ENCODE measurements at regions not wholly inside any gene's neighbourhood (a gene's known extent, or its start where the extent isn't known, plus 50 kb on each side); places are given as distances from the start of the nearest gene placed in this dataset.

GRCh38 chr11:95684701-95685100 lies 104.9 kb downstream of the FAM76B start:
- DNase-seq (ENCODE audit: low read depth), result no peak
- TF ChIP-seq CTCF (IDR thresholded peaks at IDR 0.05; ENCODE audit: control insufficient read depth, insufficient read depth, low read depth, low read length, missing control alignments), result no peak
- no peak overlapping the region for H3K4me3 ChIP-seq (ENCODE audit: control insufficient read depth, low read depth, low read length)

GRCh38 chr11:95684170-95684569 lies 105.4 kb downstream of the FAM76B start:
- no peak for DNase-seq (ENCODE audit: low read depth)
- H3K4me3 ChIP-seq (ENCODE audit: control insufficient read depth, low read depth, low read length), result no peak overlapping the region
- TF ChIP-seq CTCF (IDR thresholded peaks at IDR 0.05; ENCODE audit: control insufficient read depth, insufficient read depth, low read depth, low read length, missing control alignments), result no peak

GRCh38 chr11:95682552-95682951 lies 107.0 kb downstream of the FAM76B start:
- DNase-seq (ENCODE audit: low read depth), result no peak
- H3K4me3 ChIP-seq (ENCODE audit: control insufficient read depth, low read depth, low read length), result no peak overlapping the region
- TF ChIP-seq CTCF (IDR thresholded peaks at IDR 0.05; ENCODE audit: control insufficient read depth, insufficient read depth, low read depth, low read length, missing control alignments), result no peak

- no peak overlapping the region for H3K4me3 ChIP-seq (ENCODE audit: control insufficient read depth, low read depth, low read length)
- peak; percentile 54 for DNase-seq (ENCODE audit: low read depth)
- TF ChIP-seq CTCF (IDR thresholded peaks at IDR 0.05; ENCODE audit: control insufficient read depth, insufficient read depth, low read depth, low read length, missing control alignments), result no peak
Observed at GRCh38 chr11:95680169-95680929, 109.2 kb downstream of the FAM76B start.

- no peak overlapping the region for H3K4me3 ChIP-seq (ENCODE audit: control insufficient read depth, low read depth, low read length)
- TF ChIP-seq CTCF (IDR thresholded peaks at IDR 0.05; ENCODE audit: control insufficient read depth, insufficient read depth, low read depth, low read length, missing control alignments), result no peak
- DNase-seq (ENCODE audit: low read depth), result no peak
Observed at GRCh38 chr11:95678988-95679387, 110.6 kb downstream of the FAM76B start.

- no peak for DNase-seq (ENCODE audit: low read depth)
Observed at GRCh38 chr11:95676308-95676707, 113.3 kb downstream of the FAM76B start.

More at GRCh38 chr11:95676308-95676707, 113.3 kb downstream of the FAM76B start:
- no peak overlapping the region for H3K4me3 ChIP-seq (ENCODE audit: control insufficient read depth, low read depth, low read length)
- no peak for TF ChIP-seq CTCF (IDR thresholded peaks at IDR 0.05; ENCODE audit: control insufficient read depth, insufficient read depth, low read depth, low read length, missing control alignments)
